Stromal cell of bone marrow (primary cell): ENCODE measurements at regions not wholly inside any gene's neighbourhood (a gene's known extent, or its start where the extent isn't known, plus 50 kb on each side); places are given as distances from the start of the nearest gene placed in this dataset.

Experiments used
- DNase-seq: peaks from one replicate; pipeline ENCODE4 v3.0.0-alpha.2; 2012; ENCODE audit warnings: low read depth

GRCh38 chr2:16496426-16497388 lies 168.9 kb downstream of the CYRIA start:
- DNase-seq = no peak

GRCh38 chr2:16495509-16496208 lies 170.0 kb downstream of the CYRIA start:
- DNase-seq = no peak

- DNase-seq = no peak
Measured at GRCh38 chr2:16494836-16495508, 170.7 kb downstream of the CYRIA start.

- no peak for DNase-seq
Measured at GRCh38 chr2:16493788-16494187, 171.8 kb downstream of the CYRIA start.

- peak; percentile 6 for DNase-seq
Measured at GRCh38 chr2:16487686-16488085, 177.9 kb downstream of the CYRIA start.

- DNase-seq = no peak
Measured at GRCh38 chr2:16485251-16485650, 180.4 kb downstream of the CYRIA start.

GRCh38 chr2:16482460-16482859 lies 183.2 kb downstream of the CYRIA start:
- no peak for DNase-seq

- DNase-seq = no peak
Measured at GRCh38 chr2:16481351-16481750, 184.3 kb downstream of the CYRIA start.

GRCh38 chr2:16479721-16480120 lies 185.9 kb downstream of the CYRIA start:
- no peak for DNase-seq

- no peak for DNase-seq
Measured at GRCh38 chr2:16478434-16479210, 187.0 kb downstream of the CYRIA start.

GRCh38 chr2:16477648-16478047 lies 188.0 kb downstream of the CYRIA start:
- no peak for DNase-seq

- DNase-seq = no peak
Measured at GRCh38 chr2:16476866-16477265, 188.8 kb downstream of the CYRIA start.

- DNase-seq = no peak
Measured at GRCh38 chr2:16475986-16476567, 189.6 kb downstream of the CYRIA start.

GRCh38 chr2:16475586-16475985 lies 190.0 kb downstream of the CYRIA start:
- DNase-seq = no peak

- DNase-seq = no peak
Measured at GRCh38 chr2:16473575-16473974, 192.1 kb downstream of the CYRIA start.

GRCh38 chr2:16470936-16471490 lies 194.6 kb downstream of the CYRIA start:
- no peak for DNase-seq

GRCh38 chr2:16466821-16467151 lies 198.8 kb downstream of the CYRIA start:
- no peak for DNase-seq

- no peak for DNase-seq
Measured at GRCh38 chr2:16466133-16466820, 199.4 kb downstream of the CYRIA start.

GRCh38 chr2:16464641-16465040 lies 201.0 kb downstream of the CYRIA start:
- no peak for DNase-seq

- DNase-seq = no peak
Measured at GRCh38 chr2:16462958-16463357, 202.7 kb downstream of the CYRIA start.

GRCh38 chr2:16461672-16462071 lies 204.0 kb downstream of the CYRIA start:
- no peak for DNase-seq
